Right cardiac atrium (tissue), 5 donors: ENCODE measurements at regions not wholly inside any gene's neighbourhood (a gene's known extent, or its start where the extent isn't known, plus 50 kb on each side); places are given as distances from the start of the nearest gene placed in this dataset.

Experiments
- ATAC-seq, 2 donors: fragments of 200-7000 bp; cut with Tn5 transposase; one replicate each; pipeline versions ENCODE4 v1.8.0 to v1.9.1; 2020; ENCODE audit warnings: moderate library complexity in 2 of 2, mild to moderate bottlenecking in 1 of 2
- DNase-seq, 3 donors: peaks; one replicate each; pipeline ENCODE4 v3.0.0-alpha.2; 2020
- H3K27ac ChIP-seq: one replicate; pipeline ENCODE4 v1.5.1; 2013; ENCODE audit warnings: mild to moderate bottlenecking, low read length, control low read depth, moderate library complexity
- H3K27me3 ChIP-seq: one replicate; pipeline ENCODE4 v1.6.1; 2013; ENCODE audit not compliant: control insufficient read depth, insufficient read depth
- H3K4me1 ChIP-seq: one replicate; pipeline ENCODE4 v1.6.1; 2013; ENCODE audit warnings: low read length; ENCODE audit not compliant: control insufficient read depth, insufficient read depth
- H3K4me3 ChIP-seq: one replicate; pipeline ENCODE4 v1.5.1; 2013; ENCODE audit warnings: low read length, control low read depth
- H3K9me3 ChIP-seq: one replicate; pipeline ENCODE4 v1.6.1; 2013; ENCODE audit warnings: low read length; ENCODE audit not compliant: control insufficient read depth
- WGBS: extraction: QIAGEN DNeasy Blood & Tissue Kit; methylation state at CpG from one replicate; pipeline ENCODE4 v1.1.7; 2013; 5-methylcytosine and 5-hydroxymethylcytosine counted together
- intact Hi-C, 4 donors: fragments of 100-400 bp; cut with DNase I; formaldehyde crosslinking; loops; one replicate each; pipeline versions ENCODE4 v1.11.0 to v1.14.0; 2022 to 2023
- donor health status: healthy with polysubstance abuse.
- donor health status: DM: no; HTN: yes; CAD: no.
- donor health status: DM: no; HTN: no; CAD: no.
- donor health status: DM: no; HTN: yes; CAD: no; lungs with severe emphysema.
- donor health status: DM: yes; HTN: yes; CAD: no.

DNA sequence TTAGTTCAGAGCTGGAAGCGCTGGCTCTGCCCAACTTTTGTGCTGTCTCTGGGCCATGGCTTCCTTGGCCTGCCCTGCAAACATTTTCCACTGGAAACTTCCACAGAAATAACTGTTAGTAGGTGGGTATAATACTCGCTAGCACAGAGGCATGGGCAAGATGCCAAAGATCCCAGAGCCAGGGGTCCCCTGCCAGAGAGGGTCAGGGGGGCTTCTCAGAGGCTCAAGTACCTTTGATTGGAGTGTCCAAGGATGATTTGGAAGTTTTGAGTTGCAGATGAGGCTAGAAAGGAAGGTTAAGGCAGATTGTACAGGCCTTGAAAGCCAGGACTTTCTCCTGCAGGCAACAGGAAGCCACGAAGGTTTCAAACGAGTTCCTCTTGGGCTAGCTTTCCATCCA lies 187.6 kb downstream of the DICER1 start:
- 72% methylated on average over 4 of the region's 4 CpGs for WGBS
- Histone ChIP-seq H3K4me1 (no peaks in the 10 kb centered on the region), H3K9me3 (no peaks in the 10 kb centered on the region), H3K27ac (no peak overlapping the region), H3K27me3 (no peaks in the 10 kb centered on the region), H3K4me3 (no peak overlapping the region)
- intact Hi-C loops: no loop called here
- DNase-seq: no peak
- no peak for ATAC-seq

DNA sequence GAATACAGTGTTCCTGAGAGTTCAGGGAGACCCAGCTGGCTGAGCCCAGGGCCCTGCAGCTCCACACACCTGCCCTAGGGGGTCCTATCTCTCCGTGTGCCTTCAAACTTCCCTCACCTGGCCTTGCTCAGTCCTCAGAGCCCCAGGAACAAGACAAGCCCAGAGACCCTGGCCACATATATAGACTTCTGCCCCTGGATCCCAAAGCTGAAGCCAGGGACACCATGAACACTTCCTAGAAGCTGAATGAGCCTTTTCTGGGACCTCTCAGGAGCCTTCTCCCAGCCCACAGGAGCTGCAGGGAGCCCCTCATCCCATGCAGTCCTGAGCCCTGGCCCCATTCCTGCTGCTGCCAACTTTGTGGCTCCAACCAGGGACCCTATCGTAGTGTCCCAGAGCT lies 190.5 kb downstream of the DICER1 start:
- DNase-seq (no peak), ATAC-seq (no peak)
- Histone ChIP-seq H3K27me3 (no peaks in the 10 kb centered on the region), H3K4me3 (no peak overlapping the region), H3K27ac (no peak overlapping the region), H3K4me1 (no peaks in the 10 kb centered on the region), H3K9me3 (no peaks in the 10 kb centered on the region)
- intact Hi-C loops: no loop called here
- 75% methylated on average over 2 of the region's 2 CpGs for WGBS

DNA sequence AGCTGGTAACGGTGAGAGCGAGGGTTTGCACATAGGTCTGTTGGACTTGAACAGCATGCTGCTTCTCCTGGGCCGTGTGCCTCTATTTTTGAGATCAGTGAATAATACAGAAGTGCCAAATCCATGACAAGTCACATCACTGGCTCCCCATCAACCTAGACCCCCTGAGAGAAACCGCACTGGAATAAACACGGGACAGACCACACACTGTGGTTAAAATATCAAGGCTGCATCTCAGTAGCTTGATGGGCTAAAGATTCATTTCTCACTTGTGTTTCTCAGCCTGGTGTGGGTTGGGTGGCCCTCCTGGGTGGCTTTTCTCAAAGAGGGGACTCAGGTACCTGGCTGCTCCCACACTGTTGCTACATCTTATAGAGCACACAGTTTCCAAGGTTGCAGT lies 191.0 kb downstream of the DICER1 start:
- DNase-seq (no peak), ATAC-seq (no peak)
- intact Hi-C loops: no loop called here
- no peaks in the 10 kb centered on the region for H3K9me3 ChIP-seq
- H3K27me3 ChIP-seq: no peaks in the 10 kb centered on the region
- 63% methylated on average over 5 of the region's 5 CpGs for WGBS
- no peaks in the 10 kb centered on the region for H3K4me1 ChIP-seq
- H3K27ac ChIP-seq: no peak overlapping the region
- H3K4me3 ChIP-seq: no peak overlapping the region

GRCh38 chr14:94965551-94966313 lies 191.6 kb downstream of the DICER1 start:
- DNase-seq: no peak
- intact Hi-C loops: no loop called here
- ATAC-seq: no peak
- 88% methylated on average over 8 of the region's 8 CpGs for WGBS
- H3K27me3 ChIP-seq: no peaks in the 10 kb centered on the region
- H3K4me3 ChIP-seq: no peak overlapping the region
- no peaks in the 10 kb centered on the region for H3K9me3 ChIP-seq
- no peak overlapping the region for H3K27ac ChIP-seq
- no peaks in the 10 kb centered on the region for H3K4me1 ChIP-seq

GRCh38 chr14:94964931-94965330 lies 192.4 kb downstream of the DICER1 start:
- 89% methylated on average over 7 of the region's 7 CpGs for WGBS
- Histone ChIP-seq H3K27me3 (no peaks in the 10 kb centered on the region), H3K9me3 (no peaks in the 10 kb centered on the region), H3K4me1 (no peaks in the 10 kb centered on the region), H3K27ac (no peak overlapping the region), H3K4me3 (no peak overlapping the region)
- DNase-seq: no peak
- intact Hi-C loops: no loop called here
- ATAC-seq: no peak

- no peak for ATAC-seq
- Histone ChIP-seq H3K4me3 (no peak overlapping the region), H3K27ac (no peak overlapping the region), H3K4me1 (no peaks in the 10 kb centered on the region), H3K9me3 (no peaks in the 10 kb centered on the region), H3K27me3 (no peaks in the 10 kb centered on the region)
- DNase-seq: no peak
- 83% methylated on average over 3 of the region's 3 CpGs for WGBS
- intact Hi-C loops: no loop called here
Observed at GRCh38 chr14:94964181-94964580, 193.1 kb downstream of the DICER1 start.

DNA sequence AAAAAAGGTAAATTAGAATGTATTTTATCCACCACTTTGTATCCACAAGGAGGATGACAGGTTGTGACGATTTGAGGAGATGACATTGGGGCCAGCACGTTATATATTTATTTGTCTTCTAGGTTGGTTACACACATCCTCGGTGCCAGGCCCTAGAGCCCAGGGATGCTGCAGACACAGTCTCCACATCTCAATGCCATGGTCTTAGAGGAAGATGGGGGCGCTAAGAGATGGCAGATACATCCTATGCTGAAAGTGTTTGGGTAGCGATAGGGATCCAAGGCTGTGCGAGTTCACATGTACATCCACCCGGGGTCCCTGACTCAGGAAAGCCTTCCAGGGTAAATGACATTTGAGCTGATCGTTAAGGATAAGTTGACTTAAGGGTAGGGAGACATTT lies 193.1 kb upstream of the GSC start:
- Histone ChIP-seq H3K4me3 (no peak overlapping the region), H3K27me3 (no peaks in the 10 kb centered on the region), H3K4me1 (no peaks in the 10 kb centered on the region), H3K27ac (no peak overlapping the region), H3K9me3 (no peaks in the 10 kb centered on the region)
- no peak for ATAC-seq
- no peak for DNase-seq
- intact Hi-C loops: no loop called here
- 89% methylated on average over 8 of the region's 8 CpGs for WGBS

DNA sequence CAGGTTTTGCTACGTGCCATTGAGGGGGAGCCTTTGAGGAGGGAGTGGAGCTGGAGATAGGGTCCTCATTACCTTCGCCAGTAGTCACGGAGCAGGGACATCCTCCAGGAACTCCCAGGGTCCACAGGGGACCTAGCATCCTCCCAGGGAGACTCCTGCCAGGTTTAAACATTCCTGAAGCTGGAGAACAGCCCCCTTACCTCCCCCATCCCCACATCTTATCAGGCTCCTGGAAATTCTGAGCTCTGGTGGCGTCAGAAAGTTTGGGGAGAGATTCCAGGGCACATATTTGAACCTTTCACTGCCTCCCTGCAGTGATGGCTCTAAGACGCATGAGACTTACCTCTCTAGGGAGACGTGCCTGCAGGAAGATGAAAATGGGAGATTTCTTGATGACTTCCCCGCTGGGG lies 192.3 kb upstream of the GSC start:
- Histone ChIP-seq H3K27me3 (no peaks in the 10 kb centered on the region), H3K4me1 (no peaks in the 10 kb centered on the region), H3K27ac (no peak overlapping the region), H3K4me3 (no peak overlapping the region), H3K9me3 (no peaks in the 10 kb centered on the region)
- intact Hi-C loops: no loop called here
- ATAC-seq (no peak), DNase-seq (no peak)
- WGBS: 34% methylated on average over 7 of the region's 7 CpGs

DNA sequence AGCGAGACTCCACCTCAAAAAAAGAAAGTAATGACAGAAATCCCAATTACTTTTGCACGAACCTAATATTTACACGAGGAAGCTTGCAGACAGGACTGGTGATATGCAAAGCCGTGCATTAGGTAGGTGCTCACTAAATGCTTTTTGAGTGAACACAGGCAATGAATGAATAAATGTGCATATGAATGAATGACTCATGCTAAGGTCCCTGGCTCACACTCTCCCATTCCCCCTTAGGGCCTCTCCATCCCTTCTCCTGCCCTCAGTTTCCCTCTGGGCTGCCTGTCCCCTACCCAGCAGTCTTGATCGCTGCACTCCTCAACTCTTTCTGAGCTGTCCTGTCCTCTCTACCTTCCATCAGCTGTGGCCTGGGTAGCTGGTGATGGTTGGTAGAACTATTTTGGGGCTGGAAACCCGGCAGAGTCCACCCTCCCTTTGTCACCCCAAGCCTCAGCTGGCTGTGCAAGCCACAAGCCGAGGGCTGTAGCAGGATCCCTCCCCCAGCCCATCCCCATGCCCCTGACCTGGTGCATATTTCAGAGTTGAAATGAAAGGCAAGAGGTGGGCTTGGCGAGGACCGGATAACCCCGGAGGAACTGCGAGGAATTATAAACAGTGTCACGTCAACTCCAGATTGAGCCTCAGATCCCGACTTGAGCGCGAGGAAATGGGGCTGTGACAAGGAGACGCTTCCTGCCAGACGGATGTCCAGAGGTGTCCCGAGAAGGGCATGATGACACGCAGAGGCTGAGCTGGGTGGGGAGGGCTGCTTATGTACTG lies 191.7 kb upstream of the GSC start:
- no peaks in the 10 kb centered on the region for H3K9me3 ChIP-seq
- 31% methylated on average over 19 of the region's 19 CpGs for WGBS
- intact Hi-C loops: no loop called here
- H3K27ac ChIP-seq: no peak overlapping the region
- H3K4me3 ChIP-seq: no peak overlapping the region
- ATAC-seq (peak in 1 of 2 donors; percentile 27), DNase-seq (no peak)
- no peaks in the 10 kb centered on the region for H3K27me3 ChIP-seq
- H3K4me1 ChIP-seq: no peaks in the 10 kb centered on the region

GRCh38 chr14:94960285-94961001 lies 190.5 kb upstream of the GSC start:
- no peaks in the 10 kb centered on the region for H3K27me3 ChIP-seq
- H3K4me3 ChIP-seq: no peak overlapping the region
- ATAC-seq (peak; percentile 62 to 68), DNase-seq (no peak)
- H3K27ac ChIP-seq: no peak overlapping the region
- intact Hi-C loops: no loop called here
- H3K9me3 ChIP-seq: no peaks in the 10 kb centered on the region
- 45% methylated on average over 9 of the region's 9 CpGs for WGBS
- no peaks in the 10 kb centered on the region for H3K4me1 ChIP-seq
